NCI-H748 treated with DMSO at 0.1 percent for 48 hours (cell line): ENCODE measurements at regions not wholly inside any gene's neighbourhood (a gene's known extent, or its start where the extent isn't known, plus 50 kb on each side); places are given as distances from the start of the nearest gene placed in this dataset.
"Not testable (repeated sequence)": the region's sequence is repeated elsewhere in the genome, so short reads cannot be mapped to it uniquely, and the experiment has no call there.

Experiments used
- DNase-seq: peaks from one replicate; lab custom pipeline; 2025; lab: John Stamatoyannopoulos, UW

GRCh38 chr10:8280946-8281345, 226.5 kb downstream of the GATA3 start:
- DNase-seq: no peak

DNA sequence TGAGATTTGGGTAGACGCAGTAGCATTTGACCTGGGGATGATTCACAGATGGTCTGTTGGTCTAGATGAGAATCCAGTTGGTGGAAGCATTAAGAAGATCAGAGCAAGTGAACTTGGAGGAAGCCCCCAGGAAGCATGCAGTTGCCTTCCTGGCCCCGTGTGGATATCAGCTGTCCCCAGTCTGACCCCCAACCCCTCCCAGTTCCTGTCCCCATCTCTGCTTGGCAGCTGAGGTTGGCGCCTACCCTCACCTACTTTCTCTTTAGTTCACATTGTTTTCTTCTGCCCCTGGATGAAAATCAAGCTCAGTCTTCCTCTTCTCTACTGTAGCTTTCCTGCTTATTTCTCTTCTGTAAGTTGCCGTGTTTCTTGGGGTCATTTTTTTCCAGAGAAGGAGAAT, 227.9 kb downstream of the GATA3 start:
- DNase-seq: no peak

GRCh38 chr10:8283166-8283905, 228.8 kb downstream of the GATA3 start:
- DNase-seq: no peak

GRCh38 chr10:8283986-8284385, 229.5 kb downstream of the GATA3 start:
- DNase-seq: no peak

GRCh38 chr10:8285970-8286369, 231.5 kb downstream of the GATA3 start:
- DNase-seq: not testable (repeated sequence)

DNA sequence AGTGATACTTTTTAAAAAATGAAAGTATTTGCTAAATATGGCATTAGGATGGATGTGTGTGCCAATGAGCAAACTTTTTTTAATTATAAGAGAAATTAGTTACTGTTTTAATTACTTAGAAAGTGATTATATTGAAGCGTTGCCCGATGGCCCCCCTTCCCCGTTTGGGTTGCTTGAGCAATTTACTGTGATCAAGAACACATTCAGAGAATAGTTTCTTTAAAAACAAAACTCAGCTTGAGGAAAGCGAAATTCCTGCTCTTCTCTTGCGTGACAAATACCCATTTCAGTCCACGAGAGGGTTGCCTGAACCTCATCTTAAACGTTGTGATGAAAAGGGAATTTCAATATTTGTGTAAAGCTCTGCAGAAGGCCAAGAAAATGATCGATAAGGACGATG, 234.1 kb downstream of the GATA3 start:
- DNase-seq: no peak

GRCh38 chr10:8289186-8289924, 234.9 kb downstream of the GATA3 start:
- no peak for DNase-seq

GRCh38 chr10:8294779-8295178, 240.3 kb downstream of the GATA3 start:
- no peak for DNase-seq

DNA sequence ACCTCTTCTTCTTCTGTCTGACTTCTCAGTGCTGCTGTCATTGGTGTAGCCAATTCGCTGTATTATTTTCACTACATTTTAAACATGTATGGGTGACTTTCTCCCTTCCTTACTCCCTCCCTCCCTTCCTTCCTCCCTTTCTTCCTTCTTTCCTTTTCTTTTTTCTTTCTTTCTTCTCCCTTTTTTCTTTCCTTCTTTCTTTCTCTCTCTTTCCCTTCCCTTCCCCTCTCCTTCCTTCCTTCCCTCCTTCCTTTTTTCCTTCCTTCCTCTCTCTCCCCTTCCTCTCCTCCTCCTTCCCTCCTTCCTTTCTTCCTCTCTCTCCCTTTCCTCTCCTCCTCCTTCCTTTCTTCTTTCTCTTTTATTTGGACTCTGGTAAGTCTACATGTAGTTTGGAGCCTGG, 240.8 kb downstream of the GATA3 start:
- no peak for DNase-seq

DNA sequence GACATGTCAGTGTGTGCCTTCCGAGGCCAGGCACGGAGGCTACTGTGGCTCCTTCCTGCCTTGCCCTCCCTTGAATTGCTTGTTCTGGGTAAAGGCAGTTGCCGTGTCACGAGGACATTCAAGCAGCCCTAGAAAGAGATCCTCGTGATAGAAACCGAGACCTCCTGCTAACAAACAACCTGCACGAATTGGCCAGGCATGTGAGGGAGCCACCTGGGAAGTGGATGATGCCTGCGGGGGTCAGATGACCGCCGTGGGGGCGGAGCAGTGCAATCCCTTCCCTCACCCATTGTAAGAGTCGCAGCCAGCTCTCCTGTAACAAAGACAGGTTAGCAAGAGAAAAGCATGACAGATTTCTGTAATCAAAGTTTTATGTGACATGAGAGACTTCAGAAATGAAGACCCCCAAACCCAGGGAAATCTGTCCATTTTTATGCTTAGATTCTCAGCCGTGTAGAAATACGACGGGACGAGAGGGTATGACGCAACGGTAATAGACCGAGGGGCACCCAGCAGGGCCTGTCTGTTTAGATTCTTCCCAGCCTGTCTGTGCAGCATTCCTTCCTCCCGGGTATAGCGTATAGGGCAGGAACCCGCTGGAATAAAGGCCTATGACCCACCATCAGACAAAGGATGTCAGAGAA, 241.7 kb downstream of the GATA3 start:
- DNase-seq: no peak

DNA sequence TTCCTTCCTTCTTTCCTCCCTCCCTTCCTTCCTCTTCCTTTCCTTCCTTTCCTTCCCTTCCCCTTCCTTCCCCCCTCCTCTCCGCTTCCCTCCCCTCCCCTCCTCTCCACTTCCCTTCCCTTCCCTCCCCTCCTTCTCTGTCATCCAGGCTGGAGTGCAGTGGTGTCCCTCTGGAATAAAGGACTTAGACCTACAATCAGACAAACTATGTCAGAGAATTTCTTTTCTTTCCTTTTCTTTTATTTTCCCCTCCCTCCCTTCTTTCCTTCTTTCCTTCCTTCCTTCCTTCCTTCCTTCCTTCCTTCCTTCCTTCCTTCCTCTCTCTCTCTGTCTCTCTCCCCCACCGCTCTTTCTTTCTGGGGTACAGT, 242.2 kb downstream of the GATA3 start:
- DNase-seq: no peak

GRCh38 chr10:8297107-8297506, 242.6 kb downstream of the GATA3 start:
- DNase-seq: no peak

- DNase-seq: no peak
Measured at GRCh38 chr10:8297959-8298358, 243.5 kb downstream of the GATA3 start.

- DNase-seq: no peak
Measured at GRCh38 chr10:8298896-8299570, 244.5 kb downstream of the GATA3 start.

DNA sequence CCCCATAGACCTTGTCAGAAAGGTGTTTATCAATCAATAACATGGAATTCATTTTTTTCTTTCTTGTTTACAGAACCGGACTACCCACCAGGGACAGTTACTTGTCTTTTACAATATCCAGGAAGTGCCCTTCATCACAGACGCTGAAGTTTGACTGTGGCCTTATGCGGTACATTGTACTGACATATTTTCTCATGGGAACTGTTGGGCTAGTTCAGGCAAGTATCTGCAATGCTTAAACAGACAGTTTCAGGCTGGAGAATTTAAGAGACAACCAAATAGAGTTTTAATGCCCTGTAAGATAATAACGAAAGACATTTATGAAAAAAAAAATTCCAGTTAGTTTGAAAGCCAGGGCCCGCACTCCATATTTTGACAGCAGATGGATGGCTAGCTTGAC, 246.4 kb downstream of the GATA3 start:
- no peak for DNase-seq

- no peak for DNase-seq
Measured at GRCh38 chr10:8301333-8301732, 246.8 kb downstream of the GATA3 start.

GRCh38 chr10:8301831-8302230, 247.3 kb downstream of the GATA3 start:
- DNase-seq: no peak

DNA sequence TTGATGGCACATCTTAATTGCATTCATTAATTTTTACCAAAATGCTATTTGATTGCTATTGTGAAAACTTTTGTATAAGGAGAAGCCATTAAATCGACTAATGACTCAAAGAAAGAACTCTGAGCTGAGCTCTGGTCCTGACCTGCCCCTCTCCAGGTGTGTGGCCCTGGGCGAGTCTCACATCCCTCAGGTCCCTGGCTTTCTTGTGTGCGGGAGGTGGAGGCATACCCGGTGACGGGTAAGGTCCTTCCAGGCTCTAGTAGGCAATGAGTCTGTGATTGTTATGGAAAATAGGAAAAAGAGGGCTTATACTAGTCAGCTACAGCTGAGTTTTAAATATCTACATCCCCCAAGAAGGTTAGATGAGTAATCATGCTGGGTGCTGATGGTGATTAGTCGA, 248.1 kb downstream of the GATA3 start:
- DNase-seq: no peak

DNA sequence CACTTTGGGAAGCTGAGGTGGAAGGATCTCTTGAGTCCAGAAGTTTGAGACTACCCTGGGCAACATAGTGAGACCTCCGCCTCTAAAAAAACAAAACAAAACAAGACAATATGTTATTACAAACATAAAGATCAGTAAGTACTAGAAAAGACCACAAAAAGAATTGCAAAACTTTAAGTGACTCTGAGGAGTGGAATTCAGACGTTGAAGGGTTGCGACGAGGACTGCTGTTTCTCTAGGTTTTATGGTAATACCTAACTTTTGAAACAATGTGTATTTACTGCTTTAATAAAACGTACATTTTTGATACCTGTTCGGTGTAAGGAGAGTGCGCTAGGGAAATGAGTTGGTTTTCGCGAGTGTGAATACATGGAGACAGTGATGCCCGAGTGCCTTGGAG, 250.4 kb downstream of the GATA3 start:
- DNase-seq: no peak

- no peak for DNase-seq
Measured at GRCh38 chr10:8305876-8306652, 251.6 kb downstream of the GATA3 start.

- DNase-seq: no peak
Measured at GRCh38 chr10:8306685-8307364, 252.3 kb downstream of the GATA3 start.
